Breast epithelium (tissue), 4 donors: ENCODE measurements at regions not wholly inside any gene's neighbourhood (a gene's known extent, or its start where the extent isn't known, plus 50 kb on each side); places are given as distances from the start of the nearest gene placed in this dataset.

ENCODE experiments used
- DNase-seq, 2 donors: peaks; one replicate each; pipeline ENCODE4 v3.0.0-alpha.2; 2019; ENCODE audit warnings: low spot score in 2 of 2
- H3K27ac ChIP-seq, 2 donors: fragments of 200-600 bp; sonication (generic) in 1 of 2; one replicate each; pipeline ENCODE4 v1.5.1; 2016 to 2019; ENCODE audit warnings: mild to moderate bottlenecking in 1 of 2
- H3K27me3 ChIP-seq, 2 donors: fragments of 200-600 bp; sonication (generic) in 1 of 2; one replicate each; pipeline versions ENCODE4 v1.5.1 to v1.6.0; 2017 to 2019; ENCODE audit warnings: control low read depth in 1 of 2, mild to moderate bottlenecking in 1 of 2
- H3K36me3 ChIP-seq: fragments of 200-600 bp; one replicate; pipeline ENCODE4 v1.5.1; 2019
- H3K4me1 ChIP-seq, 2 donors: fragments of 200-600 bp; sonication (generic); one replicate each; pipeline ENCODE4 v1.5.1; 2016 to 2019; ENCODE audit warnings: control low read depth in 1 of 2
- H3K4me3 ChIP-seq, 3 donors: fragments of 200-600 bp; sonication (generic); 1 replicate in 2 of 3; 2 replicates in 1 of 3; pipeline ENCODE4 v1.5.1; 2016 to 2019; ENCODE audit warnings: mild to moderate bottlenecking in 3 of 3, moderate library complexity in 2 of 3
- H3K9me3 ChIP-seq, 2 donors: fragments of 200-600 bp; sonication (generic) in 1 of 2; one replicate each; pipeline ENCODE4 v1.5.1; 2016 to 2019; ENCODE audit warnings: control low read depth in 1 of 2
- CTCF ChIP-seq, 3 donors: fragments of 450-650 bp; IDR thresholded peaks; one replicate each; pipeline ENCODE4 v1.5.1; 2016 to 2017; ENCODE audit warnings: antibody characterized with exemption in 3 of 3, mild to moderate bottlenecking in 3 of 3, moderate library complexity in 3 of 3
- POLR2A ChIP-seq: fragments of 450-650 bp; IDR thresholded peaks from one replicate; pipeline ENCODE4 v1.6.1; 2016; ENCODE audit warnings: antibody characterized with exemption, mild to moderate bottlenecking, moderate library complexity
- POLR2AphosphoS5 ChIP-seq, 3 donors: sonication (generic); formaldehyde crosslinking; IDR thresholded peaks; one replicate each; pipeline ENCODE4 v1.6.1; 2017; ENCODE audit warnings: antibody characterized with exemption in 3 of 3
- intact Hi-C: fragments of 100-400 bp; cut with DNase I; formaldehyde crosslinking; loops from one replicate; pipeline ENCODE4 v1.15.1; 2023; ENCODE audit warnings: low total_unique reads

DNA sequence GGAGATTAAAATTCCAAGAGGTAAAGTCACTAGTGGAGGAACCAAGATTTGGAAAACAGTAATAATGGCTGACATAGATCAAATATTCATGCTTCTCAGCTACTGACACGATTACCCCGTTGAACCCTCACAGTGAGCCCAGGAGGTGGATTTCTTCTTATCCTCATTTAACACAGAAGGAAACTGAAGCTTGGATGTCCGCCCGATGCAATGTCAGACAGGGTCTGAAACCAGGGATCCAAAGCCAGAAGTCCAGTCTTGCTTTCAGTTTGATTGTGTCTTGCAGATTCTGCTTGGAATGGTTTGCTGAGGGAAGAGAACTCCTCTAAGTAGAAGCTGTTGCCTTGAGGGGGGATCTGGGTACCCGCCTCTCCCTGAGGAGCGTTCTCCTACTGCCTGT is 404.7 kb downstream of the KCNRG start:
- Histone ChIP-seq H3K36me3 (no peaks in the 10 kb centered on the region), H3K4me3 (no peak overlapping the region), H3K27me3 (no peaks in the 10 kb centered on the region), H3K9me3 (no peaks in the 10 kb centered on the region), H3K4me1 (no peaks in the 10 kb centered on the region), H3K27ac (no peak overlapping the region)
- intact Hi-C loops, result no loop called here
- DNase-seq, result no peak
- TF ChIP-seq POLR2A (no peak), POLR2AphosphoS5 (IDR thresholded peaks at IDR 0.05) (no peak), CTCF (IDR thresholded peaks at IDR 0.05) (no peak)

DNA sequence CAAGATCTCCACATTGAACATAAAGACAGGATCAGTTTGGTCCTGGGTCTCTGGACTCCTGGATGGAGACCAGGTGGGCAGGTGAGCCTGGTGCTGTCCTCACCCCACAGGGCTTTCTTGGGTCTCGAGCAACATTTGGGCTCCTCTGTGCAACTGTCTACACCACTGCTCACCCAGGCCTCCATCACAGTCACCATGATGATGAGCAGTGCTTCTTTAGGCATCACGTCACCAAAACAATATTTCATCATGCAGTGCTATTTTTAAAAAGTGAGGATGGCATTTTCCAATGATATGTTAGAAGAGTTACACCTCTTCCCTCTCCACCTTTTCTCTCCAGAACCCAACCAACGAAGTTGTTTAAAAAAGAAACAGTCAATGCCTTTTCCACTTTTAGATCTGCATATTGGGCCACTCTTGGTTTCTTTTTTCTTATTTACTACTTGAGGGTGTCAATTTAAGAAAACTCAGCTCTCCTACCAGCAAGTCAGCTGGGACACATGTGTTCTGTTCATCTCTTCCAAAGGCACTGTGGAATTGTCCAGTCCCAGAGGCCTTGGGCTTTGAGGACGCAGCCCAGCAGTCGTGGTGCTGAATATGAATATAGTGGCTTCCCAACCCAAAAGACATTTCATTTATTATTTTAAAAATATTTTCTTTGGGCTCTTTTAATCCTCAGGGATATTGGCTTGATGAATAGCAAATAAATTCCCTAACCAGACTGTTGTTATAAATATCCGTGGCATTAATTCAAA is 405.7 kb downstream of the KCNRG start:
- intact Hi-C loops, result no loop called here
- H3K4me3 ChIP-seq, result no peak overlapping the region
- H3K27me3 ChIP-seq, result no peaks in the 10 kb centered on the region
- no peaks in the 10 kb centered on the region for H3K36me3 ChIP-seq
- no peaks in the 10 kb centered on the region for H3K4me1 ChIP-seq
- no peak overlapping the region for H3K27ac ChIP-seq
- no peak for TF ChIP-seq POLR2AphosphoS5 (IDR thresholded peaks at IDR 0.05)
- no peak for TF ChIP-seq CTCF (IDR thresholded peaks at IDR 0.05)
- TF ChIP-seq POLR2A, result no peak
- no peak for DNase-seq
- no peaks in the 10 kb centered on the region for H3K9me3 ChIP-seq

DNA sequence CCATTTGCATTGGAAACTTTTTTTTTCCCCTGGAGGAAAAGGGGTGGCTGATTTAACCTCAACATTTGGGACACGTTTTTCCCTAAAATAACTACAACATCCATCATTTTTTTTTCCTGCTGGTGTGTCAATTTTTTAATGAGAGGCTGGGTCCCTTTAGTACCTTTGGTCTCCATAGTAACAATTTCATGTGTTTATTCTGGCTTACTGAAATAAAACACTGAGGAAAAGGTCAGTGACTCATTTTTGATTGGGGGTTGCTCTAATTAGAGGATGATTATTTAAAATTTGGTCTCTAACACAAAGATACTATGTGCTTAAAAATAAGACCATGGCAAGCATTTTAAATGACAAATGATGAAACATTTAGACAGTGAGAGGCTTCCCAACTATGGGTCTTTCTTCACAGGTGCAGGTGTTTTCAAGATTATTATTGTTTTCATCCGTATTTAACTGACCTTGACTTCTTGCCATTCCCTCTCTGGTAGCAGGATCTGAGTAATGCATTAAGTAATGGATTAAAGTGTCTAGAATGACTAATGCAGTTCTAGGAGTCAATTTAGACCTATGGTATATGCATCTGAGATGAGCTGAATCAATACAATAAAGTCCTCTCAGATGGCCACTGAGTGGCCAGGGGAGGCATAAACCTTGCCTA is 406.4 kb downstream of the KCNRG start:
- Histone ChIP-seq H3K4me3 (no peak overlapping the region), H3K4me1 (no peaks in the 10 kb centered on the region), H3K36me3 (no peaks in the 10 kb centered on the region), H3K27me3 (no peaks in the 10 kb centered on the region), H3K9me3 (no peaks in the 10 kb centered on the region), H3K27ac (no peak overlapping the region)
- intact Hi-C loops, result loop anchor here (1.0 kb wide), 1 partner anchor 35 kb away; no protein-coding TSS in a partner anchor
- DNase-seq, result no peak
- TF ChIP-seq POLR2A, result no peak
- no peak for TF ChIP-seq POLR2AphosphoS5 (IDR thresholded peaks at IDR 0.05)
- TF ChIP-seq CTCF (IDR thresholded peaks at IDR 0.05), result no peak

- Histone ChIP-seq H3K27me3 (no peaks in the 10 kb centered on the region), H3K36me3 (no peaks in the 10 kb centered on the region), H3K4me1 (no peaks in the 10 kb centered on the region), H3K4me3 (no peak overlapping the region), H3K9me3 (no peaks in the 10 kb centered on the region), H3K27ac (no peak overlapping the region)
- DNase-seq, result no peak
- TF ChIP-seq POLR2AphosphoS5 (IDR thresholded peaks at IDR 0.05) (no peak), POLR2A (no peak), CTCF (IDR thresholded peaks at IDR 0.05) (no peak)
- intact Hi-C loops, result loop anchor here (1.0 kb wide), 1 partner anchor 34 kb away; no protein-coding TSS in a partner anchor
These were observed 407.2 kb downstream of the KCNRG start for GRCh38 chr13:50422181-50423148.
